ENCODE measurements at regions not wholly inside any gene's neighbourhood (a gene's known extent, or its start where the extent isn't known, plus 50 kb on each side); places are given as distances from the start of the nearest gene placed in this dataset.

GRCh38 chr7:81210137-81211064 is 291.6 kb upstream of the SEMA3C start:
- no peak overlapping the region for H2AFZ ChIP-seq (ENCODE audit: low read length)
- ChIA-PET POLR2A (ENCODE audit: partially characterized antibody) (no interaction called here), CTCF (ENCODE audit: partially characterized antibody) (no interaction called here)
- H3K4me2 ChIP-seq (ENCODE audit: insufficient read depth in 1 of 2, low read depth in 2 of 2, low read length in 2 of 2) = no peak overlapping the region
- H3K56ac ChIP-seq (replicated peaks; ENCODE audit: insufficient read length, low read depth, low read length) = no peak overlapping the region
- no peaks in the 10 kb centered on the region for H3K79me2 ChIP-seq (ENCODE audit: control insufficient read depth in 1 of 2, insufficient read depth in 2 of 2, low read length in 2 of 2)
- H4K20me1 ChIP-seq (replicated peaks in 1 of 2; ENCODE audit: control insufficient read depth in 1 of 2, insufficient read depth in 2 of 2, low read length in 2 of 2) = no peaks in the 10 kb centered on the region
- H3K27me3 ChIP-seq (replicated peaks in 1 of 4; ENCODE audit: control insufficient read depth in 3 of 4, extremely low read depth in 1 of 4, insufficient read depth in 3 of 4, low read length in 3 of 4) = no peaks in the 10 kb centered on the region
- H3K23ac ChIP-seq (ENCODE audit: insufficient read length) = no peak overlapping the region
- H3K36me3 ChIP-seq (ENCODE audit: control insufficient read depth in 2 of 4, insufficient read depth in 4 of 4, low read length in 3 of 4) = no peaks in the 10 kb centered on the region
- H2BK5ac ChIP-seq (ENCODE audit: low read depth, low read length) = no peak overlapping the region
- WGBS, 2 experiments (ENCODE audit: extremely low coverage in 1 of 2, insufficient coverage in 1 of 2, insufficient read length in 1 of 2, insufficient replicate concordance in 2 of 2, low coverage in 1 of 2, low lambda C conversion rate in 2 of 2, missing lambda C conversion rate in 1 of 2) = 93% methylated on average over 2 of the region's 2 CpGs; no CpG with 5 or more reads in 1 of the 2 experiments
- H3K4ac ChIP-seq (replicated peaks; ENCODE audit: insufficient read length, low read depth, low read length) = no peak overlapping the region
- H2BK20ac ChIP-seq (ENCODE audit: low read length) = no peak overlapping the region
- no peaks in the 10 kb centered on the region for H3K79me1 ChIP-seq (ENCODE audit: low read depth, low read length)
- no peaks in the 10 kb centered on the region; the same call in 1 of the 2 replicates for H3K23me2 ChIP-seq (ENCODE audit: low read depth, low read length)
- no peak overlapping the region for H2BK120ac ChIP-seq (replicated peaks; ENCODE audit: low read depth, low read length)
- no peak overlapping the region for H3K14ac ChIP-seq (ENCODE audit: insufficient read length)
- no peak overlapping the region for H2BK15ac ChIP-seq (ENCODE audit: low read length)
- no peak overlapping the region for H4K91ac ChIP-seq (replicated peaks; ENCODE audit: insufficient read length, low read length)
- H2AK5ac ChIP-seq (ENCODE audit: low read depth, low read length) = no peak overlapping the region
- H4K5ac ChIP-seq (ENCODE audit: insufficient read length, low read depth, low read length) = no peak overlapping the region
- no peak overlapping the region for H3K27ac ChIP-seq (ENCODE audit: low read depth, low read length)
- no peak overlapping the region for H3K4me3 ChIP-seq (ENCODE audit: extremely low read depth in 1 of 4, insufficient read depth in 2 of 4, low read depth in 3 of 4, low read length in 4 of 4)
- H2BK12ac ChIP-seq (ENCODE audit: low read depth, low read length) = no peak overlapping the region
- FAIRE-seq (no peak), DNase-seq (ENCODE audit: low read depth in 1 of 2, low spot score in 2 of 2) (no peak)
- no peaks in the 10 kb centered on the region for H3K9me3 ChIP-seq (ENCODE audit: insufficient read depth in 2 of 2, low read depth in 1 of 2, low read length in 1 of 2)
- H4K8ac ChIP-seq (ENCODE audit: extremely low read depth, insufficient read depth, low read length) = no peak overlapping the region
- H3K18ac ChIP-seq (ENCODE audit: extremely low read depth, low read length) = no peak overlapping the region
- H3K4me1 ChIP-seq (replicated peaks in 1 of 4; ENCODE audit: control insufficient read depth in 3 of 4, insufficient read depth in 4 of 4, low read length in 3 of 4) = no peaks in the 10 kb centered on the region
- no peak overlapping the region for H3K9ac ChIP-seq (replicated peaks in 1 of 4; ENCODE audit: extremely low read depth in 1 of 4, low read depth in 3 of 4, low read length in 3 of 4)
- TF ChIP-seq CEBPB (IDR thresholded peaks at IDR 0.05; ENCODE audit: low read depth, low read length) (no peak), TAF7 (optimal IDR thresholded peaks at IDR 0.05; ENCODE audit: borderline replicate concordance, low read depth, low read length) (no peak), KDM5A (IDR thresholded peaks at IDR 0.05; ENCODE audit: low read length) (no peak), SP1 (IDR thresholded peaks at IDR 0.05; ENCODE audit: low read depth, low read length) (no peak), HDAC6 (IDR thresholded peaks at IDR 0.05; ENCODE audit: low read depth, low read length) (no peak), EGR1 (IDR thresholded peaks at IDR 0.05; ENCODE audit: borderline replicate concordance, low read depth, low read length) (no peak), CBX8 (IDR thresholded peaks at IDR 0.05; ENCODE audit: borderline replicate concordance, low read depth, low read length) (no peak), CTBP2 (IDR thresholded peaks at IDR 0.05; ENCODE audit: borderline replicate concordance, insufficient read depth, insufficient read length, low read length) (no peak), JUN (IDR thresholded peaks at IDR 0.05; ENCODE audit: low read depth, low read length) (no peak), SIRT6 (IDR thresholded peaks at IDR 0.05; ENCODE audit: low read length) (no peak), EP300 (IDR thresholded peaks at IDR 0.05; ENCODE audit: borderline replicate concordance in 1 of 2, low read depth in 2 of 2, low read length in 2 of 2) (no peak), TCF12 (IDR thresholded peaks at IDR 0.05; ENCODE audit: low read depth, low read length) (no peak), POLR2AphosphoS5 (IDR thresholded peaks at IDR 0.05; ENCODE audit: low read depth, low read length) (no peak), KDM4A (IDR thresholded peaks at IDR 0.05; ENCODE audit: low read depth, low read length, severe bottlenecking) (no peak)
